Naive thymus-derived CD4-positive, alpha-beta T cell (primary cell): ENCODE measurements at regions not wholly inside any gene's neighbourhood (a gene's known extent, or its start where the extent isn't known, plus 50 kb on each side); places are given as distances from the start of the nearest gene placed in this dataset.

Experiments used
- ATAC-seq: fragments of 150-1000 bp; cut with Tn5 transposase; 2 replicates; pipeline ENCODE4 v1.10.0; 2021; ENCODE audit warnings: mild to moderate bottlenecking, moderate library complexity
- CTCF ChIA-PET: fragments of 350-600 bp; sonication (Branson Sonifier 250); formaldehyde crosslinking; loops from one replicate; lab custom pipeline; 2021; ENCODE audit warnings: antibody characterized with exemption; lab: Charles Lee
- POLR2A ChIA-PET: fragments of 350-600 bp; sonication (Branson Sonifier 250); formaldehyde crosslinking; loops from one replicate; lab custom pipeline; 2021; ENCODE audit warnings: antibody characterized with exemption, inconsistent platforms; lab: Charles Lee
- DNase-seq, 9 donors: peaks; one replicate each; pipeline versions ENCODE4 v3.0.0 to v3.0.0-alpha.2; 2020 to 2022; ENCODE audit warnings: mixed read lengths in 1 of 9
- H3K27ac ChIP-seq: one replicate; pipeline ENCODE4 v1.7.0; 2013; ENCODE audit warnings: mild to moderate bottlenecking, low read depth, low read length, moderate library complexity
- H3K27me3 ChIP-seq, 2 donors: one replicate each; pipeline ENCODE4 v1.7.0; 2013; ENCODE audit warnings: low read length in 2 of 2, mild to moderate bottlenecking in 2 of 2, moderate library complexity in 2 of 2; ENCODE audit not compliant: control insufficient read depth in 2 of 2, insufficient read depth in 2 of 2
- H3K36me3 ChIP-seq, 3 experiments: 1 replicate in 2 of 3; 2 replicates in 1 of 3; pipeline ENCODE4 v1.7.0; 2013; ENCODE audit warnings: low read length in 3 of 3, mild to moderate bottlenecking in 3 of 3, moderate library complexity in 1 of 3; ENCODE audit not compliant: insufficient read depth in 3 of 3, control insufficient read depth in 2 of 3
- H3K4me1 ChIP-seq, 2 donors: one replicate each; pipeline ENCODE4 v1.7.0; 2013; ENCODE audit warnings: low read length in 2 of 2, mild to moderate bottlenecking in 2 of 2, moderate library complexity in 1 of 2; ENCODE audit not compliant: control insufficient read depth in 2 of 2, insufficient read depth in 2 of 2
- H3K4me3 ChIP-seq: 2 replicates; pipeline ENCODE4 v1.7.0; 2013; ENCODE audit warnings: mild to moderate bottlenecking, low read length
- H3K9me3 ChIP-seq, 3 experiments: 1 replicate in 2 of 3; 2 replicates in 1 of 3; pipeline ENCODE4 v1.7.0; 2013; ENCODE audit warnings: low read length in 3 of 3; ENCODE audit not compliant: control insufficient read depth in 2 of 3
- H3K27ac Mint-ChIP-seq, 9 donors: one replicate each; pipeline ENCODE4 v1.8.0; 2020 to 2022; ENCODE audit warnings: mixed read lengths in 9 of 9, mild to moderate bottlenecking in 8 of 9, moderate library complexity in 5 of 9, inconsistent platforms in 2 of 9
- H3K27me3 Mint-ChIP-seq, 5 donors: one replicate each; pipeline ENCODE4 v1.8.0; 2021 to 2022; ENCODE audit warnings: mixed read lengths in 5 of 5, mild to moderate bottlenecking in 1 of 5
- H3K36me3 Mint-ChIP-seq, 5 donors: one replicate each; pipeline ENCODE4 v1.8.0; 2020 to 2022; ENCODE audit warnings: mixed read lengths in 5 of 5, mild to moderate bottlenecking in 3 of 5, inconsistent platforms in 1 of 5
- H3K4me1 Mint-ChIP-seq, 7 donors: one replicate each; pipeline ENCODE4 v1.8.0; 2020 to 2022; ENCODE audit warnings: mixed read lengths in 7 of 7, mild to moderate bottlenecking in 3 of 7, inconsistent platforms in 1 of 7
- H3K4me3 Mint-ChIP-seq, 10 donors: one replicate each; pipeline ENCODE4 v1.8.0; 2020 to 2022; ENCODE audit warnings: mild to moderate bottlenecking in 10 of 10, mixed read lengths in 10 of 10, moderate library complexity in 6 of 10, inconsistent platforms in 2 of 10
- H3K9me3 Mint-ChIP-seq, 11 donors: one replicate each; pipeline ENCODE4 v1.8.0; 2020 to 2022; ENCODE audit warnings: mixed read lengths in 11 of 11, mild to moderate bottlenecking in 4 of 11, inconsistent platforms in 1 of 11, moderate library complexity in 1 of 11
- intact Hi-C, 2 donors: fragments of 100-400 bp; cut with micrococcal nuclease; formaldehyde crosslinking; loops; one replicate each; pipeline ENCODE4 v1.15.1; 2023

- H3K27me3 ChIP-seq, result no peaks in the 10 kb centered on the region
- no peak overlapping the region for H3K27ac Mint-ChIP-seq
- CTCF ChIA-PET, result no interaction called here
- no peak for ATAC-seq
- H3K36me3 ChIP-seq, result no peaks in the 10 kb centered on the region
- no peak overlapping the region for H3K4me3 ChIP-seq
- H3K4me1 ChIP-seq, result no peaks in the 10 kb centered on the region
- H3K27ac ChIP-seq, result no peak overlapping the region
- H3K27me3 Mint-ChIP-seq, result peaks cover 0 to 26% (median 6%) of the 10 kb centered on the region in 5 donors
- POLR2A ChIA-PET, result no interaction called here
- no peak overlapping the region for H3K4me3 Mint-ChIP-seq
- intact Hi-C loops, result no loop called here
- no peaks in the 10 kb centered on the region for H3K4me1 Mint-ChIP-seq
- peaks cover 0 to 2% (median 0%) of the 10 kb centered on the region in 11 donors for H3K9me3 Mint-ChIP-seq
- H3K9me3 ChIP-seq, result no peaks in the 10 kb centered on the region
- H3K36me3 Mint-ChIP-seq, result no peaks in the 10 kb centered on the region
- no peak for DNase-seq
These were observed 120.4 kb upstream of the ACKR3 start for GRCh38 chr2:236449167-236449761.

- H3K27me3 Mint-ChIP-seq, result peaks cover 0 to 21% (median 7%) of the 10 kb centered on the region in 5 donors
- H3K27ac Mint-ChIP-seq, result no peak overlapping the region
- no peak for ATAC-seq
- H3K9me3 Mint-ChIP-seq, result peaks cover 0 to 4% (median 1%) of the 10 kb centered on the region in 11 donors
- Histone ChIP-seq H3K9me3 (no peaks in the 10 kb centered on the region), H3K27me3 (no peaks in the 10 kb centered on the region), H3K27ac (no peak overlapping the region), H3K4me1 (no peaks in the 10 kb centered on the region), H3K36me3 (no peaks in the 10 kb centered on the region), H3K4me3 (no peak overlapping the region)
- CTCF ChIA-PET, result no interaction called here
- no peak for DNase-seq
- no peak overlapping the region for H3K4me3 Mint-ChIP-seq
- H3K4me1 Mint-ChIP-seq, result no peaks in the 10 kb centered on the region
- intact Hi-C loops, result no loop called here
- H3K36me3 Mint-ChIP-seq, result no peaks in the 10 kb centered on the region
- POLR2A ChIA-PET, result no interaction called here
These were observed 117.4 kb upstream of the ACKR3 start for GRCh38 chr2:236452238-236452637.

- no peak overlapping the region for H3K4me3 ChIP-seq
- no peak for ATAC-seq
- no peak overlapping the region for H3K4me3 Mint-ChIP-seq
- no peak for DNase-seq
- no peaks in the 10 kb centered on the region for H3K9me3 ChIP-seq
- no peaks in the 10 kb centered on the region for H3K4me1 ChIP-seq
- H3K36me3 Mint-ChIP-seq, result no peaks in the 10 kb centered on the region
- CTCF ChIA-PET, result interaction anchor here (0.6 kb wide), 1 partner anchor 55 kb away, joined by 3 read pairs; no protein-coding TSS in a partner anchor
- intact Hi-C loops, result no loop called here
- no peaks in the 10 kb centered on the region for H3K4me1 Mint-ChIP-seq
- no peaks in the 10 kb centered on the region for H3K27me3 ChIP-seq
- H3K27ac ChIP-seq, result no peak overlapping the region
- H3K36me3 ChIP-seq, result no peaks in the 10 kb centered on the region
- H3K9me3 Mint-ChIP-seq, result peaks cover 0 to 9% (median 4%) of the 10 kb centered on the region in 11 donors
- H3K27ac Mint-ChIP-seq, result no peak overlapping the region
- POLR2A ChIA-PET, result no interaction called here
- H3K27me3 Mint-ChIP-seq, result peaks cover 0 to 21% (median 12%) of the 10 kb centered on the region in 5 donors
These were observed 115.5 kb upstream of the ACKR3 start for GRCh38 chr2:236454076-236454475.

- H3K36me3 Mint-ChIP-seq, result no peaks in the 10 kb centered on the region
- Histone ChIP-seq H3K27me3 (no peaks in the 10 kb centered on the region), H3K4me1 (no peaks in the 10 kb centered on the region), H3K36me3 (no peaks in the 10 kb centered on the region), H3K27ac (no peak overlapping the region), H3K9me3 (no peaks in the 10 kb centered on the region), H3K4me3 (no peak overlapping the region)
- intact Hi-C loops, result no loop called here
- POLR2A ChIA-PET, result no interaction called here
- H3K27ac Mint-ChIP-seq, result no peak overlapping the region
- H3K4me3 Mint-ChIP-seq, result no peak overlapping the region
- DNase-seq (no peak), ATAC-seq (no peak)
- H3K27me3 Mint-ChIP-seq, result peaks cover under 1 to 12% (median 2%) of the 10 kb centered on the region in 5 donors
- H3K9me3 Mint-ChIP-seq, result peaks cover 0 to 11% (median 6%) of the 10 kb centered on the region in 11 donors
- CTCF ChIA-PET, result no interaction called here
- H3K4me1 Mint-ChIP-seq, result no peaks in the 10 kb centered on the region
These were observed 110.2 kb upstream of the ACKR3 start for GRCh38 chr2:236459393-236459792.

GRCh38 chr2:236464140-236464539, 105.5 kb upstream of the ACKR3 start:
- no peak for DNase-seq
- no peaks in the 10 kb centered on the region for H3K4me1 Mint-ChIP-seq
- H3K4me3 Mint-ChIP-seq, result no peak overlapping the region
- peaks cover 0 to 11% (median 5%) of the 10 kb centered on the region in 5 donors for H3K27me3 Mint-ChIP-seq
- H3K36me3 Mint-ChIP-seq, result peaks cover 0 to 10% (median 0%) of the 10 kb centered on the region in 5 donors
- Histone ChIP-seq H3K36me3 (no peaks in the 10 kb centered on the region), H3K27me3 (no peaks in the 10 kb centered on the region), H3K4me3 (no peak overlapping the region), H3K4me1 (no peaks in the 10 kb centered on the region), H3K27ac (no peak overlapping the region), H3K9me3 (no peaks in the 10 kb centered on the region)
- CTCF ChIA-PET, result no interaction called here
- no peak overlapping the region for H3K27ac Mint-ChIP-seq
- POLR2A ChIA-PET, result no interaction called here
- peaks cover 5 to 35% (median 16%) of the 10 kb centered on the region in 11 donors for H3K9me3 Mint-ChIP-seq
- intact Hi-C loops, result no loop called here
- ATAC-seq, result no peak

- Mint-ChIP-seq H3K27me3 (peaks cover 0 to 30% (median 16%) of the 10 kb centered on the region in 5 donors), H3K4me1 (no peaks in the 10 kb centered on the region), H3K9me3 (peaks cover 0 to 21% (median 6%) of the 10 kb centered on the region in 11 donors), H3K36me3 (no peaks in the 10 kb centered on the region), H3K27ac (no peak overlapping the region), H3K4me3 (no peak overlapping the region)
- ChIA-PET CTCF (no interaction called here), POLR2A (no interaction called here)
- DNase-seq (no peak), ATAC-seq (no peak)
- no peaks in the 10 kb centered on the region for H3K36me3 ChIP-seq
- no peak overlapping the region for H3K4me3 ChIP-seq
- no peak overlapping the region for H3K27ac ChIP-seq
- no peaks in the 10 kb centered on the region for H3K9me3 ChIP-seq
- H3K27me3 ChIP-seq, result peaks cover 0 to 2% of the 10 kb centered on the region in 2 donors
- intact Hi-C loops, result no loop called here
- no peaks in the 10 kb centered on the region for H3K4me1 ChIP-seq
These were observed 96.7 kb upstream of the ACKR3 start for GRCh38 chr2:236472720-236473495.
